A673 (cell line): ENCODE measurements at regions not wholly inside any gene's neighbourhood (a gene's known extent, or its start where the extent isn't known, plus 50 kb on each side); places are given as distances from the start of the nearest gene placed in this dataset.

Experiments used
- BruUV-seq: library from RNA; stranded (reverse); fragments of 400-500 nt; replicated peaks from 2 replicates; lab custom pipeline; 2021; lab: Mats Ljungman, UMichigan
- CTCF ChIA-PET: fragments of 300-600 bp; sonication (Branson Sonifier 250); formaldehyde crosslinking; loops from one replicate; lab custom pipeline; 2022; ENCODE audit warnings: antibody characterized with exemption; lab: Charles Lee
- POLR2A ChIA-PET: fragments of 300-600 bp; sonication (Branson Sonifier 250); formaldehyde crosslinking; loops from one replicate; lab custom pipeline; 2022; ENCODE audit warnings: antibody characterized with exemption; ENCODE audit not compliant: low non-redundant PET; lab: Charles Lee
- DNase-seq: peaks from one replicate; pipeline ENCODE4 v3.0.0-alpha.2; 2015; ENCODE audit warnings: low spot score
- H3K27ac ChIP-seq: fragments of 200-600 bp; sonication (generic); 2 replicates; pipeline ENCODE4 v1.5.1; 2016; ENCODE audit warnings: mixed run types, low read depth, mild to moderate bottlenecking, mixed read lengths, antibody characterized with exemption, low read length; ENCODE audit not compliant: poor library complexity, severe bottlenecking
- H3K27me3 ChIP-seq: fragments of 200-600 bp; sonication (generic); replicated peaks from 2 replicates; pipeline ENCODE4 v1.6.1; 2017; ENCODE audit warnings: mixed run types, low read depth, mild to moderate bottlenecking, mixed read lengths, antibody characterized with exemption, low read length; ENCODE audit not compliant: insufficient read depth, poor library complexity
- H3K36me3 ChIP-seq: fragments of 200-600 bp; sonication (generic); 2 replicates; pipeline ENCODE4 v1.6.1; 2016; ENCODE audit warnings: mixed run types, mild to moderate bottlenecking, mixed read lengths, antibody characterized with exemption, low read length; ENCODE audit not compliant: insufficient read depth, poor library complexity, severe bottlenecking
- H3K4me1 ChIP-seq: fragments of 200-600 bp; sonication (generic); 2 replicates; pipeline ENCODE4 v1.6.1; 2017; ENCODE audit warnings: mixed run types, mild to moderate bottlenecking, mixed read lengths, antibody characterized with exemption, low read length; ENCODE audit not compliant: insufficient read depth, poor library complexity, severe bottlenecking
- H3K4me3 ChIP-seq: fragments of 200-600 bp; sonication (generic); 2 replicates; pipeline ENCODE4 v1.5.1; 2016; ENCODE audit warnings: low read depth, mixed run types, mild to moderate bottlenecking, mixed read lengths, low read length; ENCODE audit not compliant: poor library complexity, severe bottlenecking
- H3K9me3 ChIP-seq: fragments of 200-600 bp; sonication (generic); 2 replicates; pipeline ENCODE4 v1.6.1; 2016; ENCODE audit warnings: mixed run types, low read depth, mild to moderate bottlenecking, mixed read lengths, antibody characterized with exemption, low read length; ENCODE audit not compliant: poor library complexity, severe bottlenecking
- EZH2 ChIP-seq: fragments of 200-600 bp; sonication (generic); IDR thresholded peaks from 2 replicates; pipeline ENCODE4 v1.6.1; 2017; ENCODE audit warnings: borderline replicate concordance, low read depth, mild to moderate bottlenecking, mixed read lengths, antibody characterized with exemption, low read length; ENCODE audit not compliant: poor library complexity, severe bottlenecking
- intact Hi-C: fragments of 100-400 bp; cut with micrococcal nuclease; formaldehyde crosslinking; loops from one replicate; pipeline ENCODE4 v1.10.0; 2022; ENCODE audit not compliant: unreplicated experiment
- TF ChIP-seq, protein P1 (sequence below): fragments of 300-800, 200-600 bp; sonication (generic); conservative IDR thresholded peaks from 2 replicates; pipeline ENCODE4 v1.5.1; 2017; ENCODE audit warnings: low read depth, mild to moderate bottlenecking, antibody characterized with exemption, low read length, moderate library complexity, mixed read lengths

DNA sequence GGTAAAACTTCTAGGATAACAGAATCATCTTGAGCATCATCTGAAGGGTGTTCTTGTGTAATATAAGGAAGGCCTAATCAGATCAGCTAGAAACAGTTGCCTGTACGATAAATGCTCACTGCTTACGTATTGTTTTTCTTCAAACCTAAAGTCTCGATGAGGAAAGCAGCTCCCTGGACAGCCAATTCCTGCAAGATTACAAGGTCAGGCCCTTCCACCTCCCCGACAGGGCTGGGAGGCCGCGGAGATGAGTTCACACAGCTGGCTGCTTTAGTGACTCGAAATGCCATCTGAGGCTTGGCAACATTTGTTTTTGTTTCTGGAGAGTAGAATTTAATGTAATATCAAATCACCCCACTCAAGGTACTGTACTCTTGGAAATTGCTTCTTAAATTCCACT is 95.1 kb upstream of the PFKP start:
- TF ChIP-seq, protein P1, sequence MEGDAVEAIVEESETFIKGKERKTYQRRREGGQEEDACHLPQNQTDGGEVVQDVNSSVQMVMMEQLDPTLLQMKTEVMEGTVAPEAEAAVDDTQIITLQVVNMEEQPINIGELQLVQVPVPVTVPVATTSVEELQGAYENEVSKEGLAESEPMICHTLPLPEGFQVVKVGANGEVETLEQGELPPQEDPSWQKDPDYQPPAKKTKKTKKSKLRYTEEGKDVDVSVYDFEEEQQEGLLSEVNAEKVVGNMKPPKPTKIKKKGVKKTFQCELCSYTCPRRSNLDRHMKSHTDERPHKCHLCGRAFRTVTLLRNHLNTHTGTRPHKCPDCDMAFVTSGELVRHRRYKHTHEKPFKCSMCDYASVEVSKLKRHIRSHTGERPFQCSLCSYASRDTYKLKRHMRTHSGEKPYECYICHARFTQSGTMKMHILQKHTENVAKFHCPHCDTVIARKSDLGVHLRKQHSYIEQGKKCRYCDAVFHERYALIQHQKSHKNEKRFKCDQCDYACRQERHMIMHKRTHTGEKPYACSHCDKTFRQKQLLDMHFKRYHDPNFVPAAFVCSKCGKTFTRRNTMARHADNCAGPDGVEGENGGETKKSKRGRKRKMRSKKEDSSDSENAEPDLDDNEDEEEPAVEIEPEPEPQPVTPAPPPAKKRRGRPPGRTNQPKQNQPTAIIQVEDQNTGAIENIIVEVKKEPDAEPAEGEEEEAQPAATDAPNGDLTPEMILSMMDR, result no peak
- no peak for TF ChIP-seq EZH2
- Histone ChIP-seq H3K27ac (no peak overlapping the region), H3K27me3 (no peaks in the 10 kb centered on the region), H3K4me3 (no peak overlapping the region), H3K36me3 (no peaks in the 10 kb centered on the region), H3K4me1 (no peaks in the 10 kb centered on the region), H3K9me3 (no peaks in the 10 kb centered on the region)
- ChIA-PET POLR2A (no interaction called here), CTCF (no interaction called here)
- intact Hi-C loops, result no loop called here
- BruUV-seq, result no TSS peak
- DNase-seq, result no peak

DNA sequence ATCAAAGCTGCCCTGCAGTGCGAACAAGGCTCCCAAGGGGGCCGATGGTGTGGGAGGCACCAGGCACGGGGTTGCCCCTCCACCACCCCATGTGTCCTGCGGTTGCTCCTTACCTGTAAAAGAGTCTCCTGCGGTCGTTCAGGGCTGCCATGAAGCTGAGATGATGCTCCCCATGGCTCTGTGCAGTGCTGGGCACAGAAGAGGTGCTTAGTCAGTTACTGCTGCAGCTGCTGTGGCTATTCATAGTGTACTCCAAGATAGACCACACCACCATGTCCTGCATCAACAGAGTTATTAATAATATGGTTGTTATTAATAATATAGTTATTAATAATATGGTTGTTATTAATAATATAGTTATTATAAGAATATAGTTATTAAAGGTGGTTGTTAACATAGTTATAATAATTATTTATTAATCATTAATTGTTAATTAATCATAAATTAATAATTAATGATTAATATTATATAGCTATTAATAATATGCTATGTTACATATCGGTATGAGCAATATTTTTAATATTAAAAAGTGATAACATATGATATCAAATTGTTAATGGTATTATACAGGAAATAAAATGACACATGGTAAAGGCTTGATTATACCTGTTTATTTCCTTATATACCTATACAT is 97.0 kb upstream of the PFKP start:
- H3K27me3 ChIP-seq, result no peaks in the 10 kb centered on the region
- intact Hi-C loops, result no loop called here
- no peaks in the 10 kb centered on the region for H3K36me3 ChIP-seq
- ChIA-PET POLR2A (no interaction called here), CTCF (no interaction called here)
- TF ChIP-seq, protein P1, result no peak
- TF ChIP-seq EZH2, result no peak
- no peaks in the 10 kb centered on the region for H3K4me1 ChIP-seq
- DNase-seq, result no peak
- H3K27ac ChIP-seq, result no peak overlapping the region
- BruUV-seq, result no TSS peak
- H3K4me3 ChIP-seq, result no peak overlapping the region
- no peaks in the 10 kb centered on the region for H3K9me3 ChIP-seq

DNA sequence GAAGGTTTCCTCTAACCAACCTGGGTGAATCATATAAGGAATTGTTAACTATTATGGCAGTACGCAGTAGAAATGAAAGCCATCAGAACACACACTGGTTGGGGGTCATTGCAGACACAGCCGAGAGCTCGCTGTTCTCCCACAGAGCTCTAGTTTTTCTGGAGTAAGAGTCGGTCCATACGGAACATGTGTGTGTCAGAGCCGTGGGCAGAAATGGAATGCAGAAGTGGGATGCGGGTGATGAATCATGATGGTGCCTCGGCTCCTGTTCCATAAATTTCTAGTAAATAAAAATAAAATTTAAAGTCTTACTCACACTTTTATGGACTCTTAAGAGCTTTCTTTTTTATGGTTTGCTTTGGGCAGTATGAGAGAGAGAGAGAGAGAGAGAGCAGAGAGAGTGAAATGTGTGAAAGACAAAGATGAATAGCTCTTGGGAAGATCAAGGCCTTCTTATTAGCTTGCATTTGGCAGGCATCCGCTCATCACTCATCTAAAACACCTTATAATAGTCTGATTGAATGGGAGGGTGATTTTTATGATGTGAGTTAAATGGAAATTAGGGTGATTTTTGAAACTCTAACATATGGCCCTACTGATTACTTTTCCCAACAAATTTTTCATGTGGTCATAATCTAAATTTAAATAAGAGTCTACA is 98.8 kb upstream of the PFKP start:
- ChIA-PET CTCF (no interaction called here), POLR2A (no interaction called here)
- intact Hi-C loops, result no loop called here
- Histone ChIP-seq H3K27me3 (no peaks in the 10 kb centered on the region), H3K27ac (no peak overlapping the region), H3K9me3 (no peaks in the 10 kb centered on the region), H3K4me3 (no peak overlapping the region), H3K4me1 (no peaks in the 10 kb centered on the region), H3K36me3 (no peaks in the 10 kb centered on the region)
- no TSS peak for BruUV-seq
- DNase-seq, result no peak
- TF ChIP-seq, protein P1, result no peak
- TF ChIP-seq EZH2, result no peak
